GM12892 (cell line): ENCODE measurements at regions not wholly inside any gene's neighbourhood (a gene's known extent, or its start where the extent isn't known, plus 50 kb on each side); places are given as distances from the start of the nearest gene placed in this dataset.

Source experiments
- POLR2A ChIP-seq: IDR thresholded peaks from 2 replicates; pipeline ENCODE4 v1.6.1; 2011; ENCODE audit warnings: low read depth, low read length, control low read depth
- POLR2AphosphoS5 ChIP-seq: IDR thresholded peaks from 2 replicates; pipeline ENCODE4 v1.6.1; 2011; ENCODE audit warnings: low read depth, low read length, control low read depth

DNA sequence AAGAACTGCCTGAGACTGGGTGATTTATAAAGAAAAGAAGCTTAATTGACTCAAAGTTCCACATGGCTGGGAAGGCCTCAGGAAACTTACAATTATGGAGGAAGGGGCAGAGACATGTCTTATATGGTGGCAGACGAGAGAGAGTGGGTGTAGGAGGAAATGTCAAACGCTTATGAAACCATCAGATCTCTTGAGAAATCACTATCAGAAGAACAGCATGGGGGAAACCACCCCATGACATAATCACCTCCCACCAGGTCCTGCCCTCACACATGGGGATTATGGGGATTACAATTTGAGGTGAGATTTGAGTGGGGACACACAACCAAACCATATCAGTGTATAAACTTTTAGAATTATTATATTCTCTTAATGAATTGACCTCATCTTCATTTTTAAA is 335.9 kb upstream of the DPYD start:
- TF ChIP-seq POLR2A, result no peak
- TF ChIP-seq POLR2AphosphoS5, result no peak
